Activated T-helper 1 cell treated with anti-CD3 and anti-CD28 coated beads, Interleukin-12 subunit alpha, Interleukin-12 subunit beta, Interleukin-2, Interleukin-4 antibody, amounts not matched to agents 30 ng/mL and 10 ng/mL and 1 ng/mL, durations not matched to agents 14 hours and 24 hours and 36 hours (primary cell): ENCODE measurements at regions not wholly inside any gene's neighbourhood (a gene's known extent, or its start where the extent isn't known, plus 50 kb on each side); places are given as distances from the start of the nearest gene placed in this dataset.
A peak's percentile ranks its signal among the peaks of the same experiment; 100 is the strongest.

Source experiments
- DNase-seq: peaks from one replicate; pipeline ENCODE4 v3.0.0; 2021; ENCODE audit warnings: low spot score
- H3K27ac Mint-ChIP-seq: one replicate; pipeline ENCODE4 v1.8.0; 2021; ENCODE audit warnings: mild to moderate bottlenecking, mixed read lengths
- H3K27me3 Mint-ChIP-seq: one replicate; pipeline ENCODE4 v1.8.0; 2022; ENCODE audit warnings: mild to moderate bottlenecking, moderate library complexity, mixed read lengths; ENCODE audit not compliant: insufficient read depth
- H3K36me3 Mint-ChIP-seq: one replicate; pipeline ENCODE4 v1.8.0; 2021; ENCODE audit warnings: low read depth, mixed read lengths
- H3K4me1 Mint-ChIP-seq: one replicate; pipeline ENCODE4 v1.8.0; 2021; ENCODE audit warnings: low read depth, mixed read lengths
- H3K4me3 Mint-ChIP-seq: one replicate; pipeline ENCODE4 v1.8.0; 2021; ENCODE audit warnings: mild to moderate bottlenecking, moderate library complexity, mixed read lengths
- H3K9me3 Mint-ChIP-seq: one replicate; pipeline ENCODE4 v1.8.0; 2021; ENCODE audit warnings: mixed read lengths
- intact Hi-C: fragments of 100-400 bp; cut with micrococcal nuclease; formaldehyde crosslinking; loops from one replicate; pipeline ENCODE4 v1.15.1; 2024

- Mint-ChIP-seq H3K27me3 (peaks cover 9% of the 10 kb centered on the region), H3K4me3 (no peak overlapping the region), H3K4me1 (peaks cover 17% of the 10 kb centered on the region), H3K9me3 (peaks cover 20% of the 10 kb centered on the region), H3K36me3 (peaks cover 13% of the 10 kb centered on the region), H3K27ac (no peak overlapping the region)
- intact Hi-C loops: no loop called here
- no peak for DNase-seq
Observed at GRCh38 chr6:29884261-29884660, 56.6 kb downstream of the HLA-G start.

- Mint-ChIP-seq H3K4me3 (peak overlapping the region; percentile 87), H3K36me3 (peaks cover 20% of the 10 kb centered on the region), H3K27me3 (peaks cover 9% of the 10 kb centered on the region), H3K27ac (peak overlapping the region; percentile 40), H3K9me3 (peaks cover 17% of the 10 kb centered on the region), H3K4me1 (peaks cover 17% of the 10 kb centered on the region)
- no peak for DNase-seq
- intact Hi-C loops: loop anchor here (5.0 kb wide), 1 partner anchor 1471 kb away; the partner anchor contains the start of gene HLA-B
Observed at GRCh38 chr6:29886701-29887100, 55.6 kb upstream of the HLA-A start.

GRCh38 chr6:29887330-29887818 is 55.0 kb upstream of the HLA-A start:
- Mint-ChIP-seq H3K4me1 (peaks cover 17% of the 10 kb centered on the region), H3K27ac (peak overlapping the region; percentile 93), H3K9me3 (peaks cover 16% of the 10 kb centered on the region), H3K27me3 (peaks cover 10% of the 10 kb centered on the region), H3K36me3 (peaks cover 20% of the 10 kb centered on the region), H3K4me3 (peak overlapping the region; percentile 87)
- intact Hi-C loops: loop anchor here (5.0 kb wide), 1 partner anchor 1470 kb away; the partner anchor contains the start of gene HLA-B
- peak; percentile 27 for DNase-seq

GRCh38 chr6:29887819-29888776 is 54.2 kb upstream of the HLA-A start:
- Mint-ChIP-seq H3K4me3 (peak overlapping the region; percentile 87), H3K36me3 (peaks cover 19% of the 10 kb centered on the region), H3K27me3 (peaks cover 9% of the 10 kb centered on the region), H3K27ac (peak overlapping the region; percentile 93), H3K4me1 (peaks cover 17% of the 10 kb centered on the region), H3K9me3 (peaks cover 11% of the 10 kb centered on the region)
- intact Hi-C loops: loop anchor here (1.0 to 5.0 kb wide), 6 partner anchors 37 to 1469 kb away; partner anchors contain the start of genes HLA-A, HLA-B and PPP1R11
- DNase-seq: peak; percentile 83
